ENCODE measurements at regions not wholly inside any gene's neighbourhood (a gene's known extent, or its start where the extent isn't known, plus 50 kb on each side); places are given as distances from the start of the nearest gene placed in this dataset.

DNA sequence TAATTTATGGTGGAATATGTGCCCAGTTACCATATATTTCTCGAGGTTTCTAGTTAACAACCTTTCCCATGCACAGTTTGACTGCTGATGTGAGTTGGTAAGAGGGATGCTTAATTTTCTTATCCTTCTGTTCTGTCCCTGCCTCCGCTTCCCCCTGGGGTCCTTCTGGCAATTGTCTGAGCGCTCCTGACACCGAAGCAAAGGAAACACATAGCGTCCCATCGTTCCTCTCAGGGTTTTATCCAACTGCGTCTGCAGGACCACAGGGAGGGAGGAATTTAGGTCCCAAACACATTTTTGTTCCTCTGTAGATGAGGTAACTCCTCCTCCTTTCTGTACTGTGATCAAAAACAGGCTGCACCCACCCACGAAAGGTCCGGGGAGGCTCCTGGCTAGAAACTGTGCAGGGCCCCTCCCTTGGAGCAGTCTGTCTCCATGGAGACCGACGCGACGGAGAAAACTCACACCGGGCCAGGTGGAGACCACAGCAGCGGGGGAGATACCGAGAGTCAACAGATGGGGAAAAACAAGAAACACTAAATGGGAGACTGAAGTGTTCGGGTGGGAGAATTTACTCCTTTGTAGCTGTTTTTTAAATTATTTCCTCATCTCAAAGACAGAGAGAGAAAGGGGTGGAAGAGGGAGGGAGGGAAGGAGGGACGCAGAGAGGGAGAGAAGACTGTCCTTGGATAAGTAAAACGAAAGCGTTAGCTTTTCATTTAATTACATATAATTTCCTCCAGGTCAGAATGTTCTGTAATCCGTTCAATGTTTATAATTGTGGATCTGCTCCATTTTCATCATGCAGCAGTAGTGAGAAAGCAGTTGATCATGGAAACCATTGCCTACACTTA is 191.8 kb upstream of the NBEA start:
- peak overlapping the region; percentile 48 for H3K4me2 ChIP-seq (ENCODE audit: insufficient read depth, low read length)
- H3K9ac ChIP-seq (replicated peaks; ENCODE audit: extremely low read depth, insufficient read depth, low read length), result no peak overlapping the region
- H4K20me1 ChIP-seq (replicated peaks; ENCODE audit: control insufficient read depth, extremely low read depth, insufficient read depth, low read length), result no peaks in the 10 kb centered on the region
- H3K27ac ChIP-seq (ENCODE audit: insufficient read depth, low read depth, low read length), result no peak overlapping the region
- peak overlapping the region; percentile 54 for H2AFZ ChIP-seq (ENCODE audit: low read depth, low read length)
- CTCF ChIA-PET, result no interaction called here
- dilution Hi-C loops (cut with MboI; ENCODE audit: extremely low pct_ligation_motif_present, low sequenced_read_pairs) (no loop called here), intact Hi-C loops (cut with micrococcal nuclease) (no loop called here)
- DNase-seq (ENCODE audit: low read depth, low spot score) (no peak), FAIRE-seq (no peak)
- no peak overlapping the region for H3K4me3 ChIP-seq (replicated peaks in 1 of 3; ENCODE audit: insufficient read depth in 1 of 3, low read depth in 1 of 3, low read length in 3 of 3)
- TF ChIP-seq, protein P1, sequence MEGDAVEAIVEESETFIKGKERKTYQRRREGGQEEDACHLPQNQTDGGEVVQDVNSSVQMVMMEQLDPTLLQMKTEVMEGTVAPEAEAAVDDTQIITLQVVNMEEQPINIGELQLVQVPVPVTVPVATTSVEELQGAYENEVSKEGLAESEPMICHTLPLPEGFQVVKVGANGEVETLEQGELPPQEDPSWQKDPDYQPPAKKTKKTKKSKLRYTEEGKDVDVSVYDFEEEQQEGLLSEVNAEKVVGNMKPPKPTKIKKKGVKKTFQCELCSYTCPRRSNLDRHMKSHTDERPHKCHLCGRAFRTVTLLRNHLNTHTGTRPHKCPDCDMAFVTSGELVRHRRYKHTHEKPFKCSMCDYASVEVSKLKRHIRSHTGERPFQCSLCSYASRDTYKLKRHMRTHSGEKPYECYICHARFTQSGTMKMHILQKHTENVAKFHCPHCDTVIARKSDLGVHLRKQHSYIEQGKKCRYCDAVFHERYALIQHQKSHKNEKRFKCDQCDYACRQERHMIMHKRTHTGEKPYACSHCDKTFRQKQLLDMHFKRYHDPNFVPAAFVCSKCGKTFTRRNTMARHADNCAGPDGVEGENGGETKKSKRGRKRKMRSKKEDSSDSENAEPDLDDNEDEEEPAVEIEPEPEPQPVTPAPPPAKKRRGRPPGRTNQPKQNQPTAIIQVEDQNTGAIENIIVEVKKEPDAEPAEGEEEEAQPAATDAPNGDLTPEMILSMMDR (IDR thresholded peaks at IDR 0.05; ENCODE audit: extremely low read depth in 1 of 2, insufficient read depth in 1 of 2, low read depth in 1 of 2, low read length in 2 of 2), result no peak
- no peak for TF ChIP-seq FOS (IDR thresholded peaks at IDR 0.05; ENCODE audit: borderline replicate concordance, insufficient read depth, low read length)
- no peak for TF ChIP-seq POLR2AphosphoS5 (IDR thresholded peaks at IDR 0.05; ENCODE audit: insufficient read depth, low read depth, low read length)
- no peak for TF ChIP-seq POLR2A (IDR thresholded peaks at IDR 0.05; ENCODE audit: low read depth, low read length)
- no peak for TF ChIP-seq GATA2 (IDR thresholded peaks at IDR 0.05; ENCODE audit: insufficient read depth, insufficient read length, low read depth, low read length)
- TF ChIP-seq, protein P2, sequence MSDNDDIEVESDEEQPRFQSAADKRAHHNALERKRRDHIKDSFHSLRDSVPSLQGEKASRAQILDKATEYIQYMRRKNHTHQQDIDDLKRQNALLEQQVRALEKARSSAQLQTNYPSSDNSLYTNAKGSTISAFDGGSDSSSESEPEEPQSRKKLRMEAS (IDR thresholded peaks at IDR 0.05; ENCODE audit: insufficient read depth, insufficient read length), result no peak
- no peak for TF ChIP-seq MYC (IDR thresholded peaks at IDR 0.05; ENCODE audit: low read depth, low read length)
- no peak for TF ChIP-seq EZH2 (IDR thresholded peaks at IDR 0.05; ENCODE audit: borderline replicate concordance, low read depth, low read length, severe bottlenecking)
- no peak for TF ChIP-seq JUN (IDR thresholded peaks at IDR 0.05; ENCODE audit: borderline replicate concordance, insufficient read depth, insufficient read length, low read depth)
- H3K27me3 ChIP-seq (ENCODE audit: control insufficient read depth in 2 of 2, insufficient read depth in 2 of 2, low read length in 2 of 2), result peaks cover 0 to 3% of the 10 kb centered on the region in 2 experiments
- no peaks in the 10 kb centered on the region for H3K9me3 ChIP-seq (replicated peaks; ENCODE audit: control insufficient read depth, insufficient read depth, low read length)
- H3K9me1 ChIP-seq (replicated peaks; ENCODE audit: control insufficient read depth, extremely low read depth, insufficient read depth, low read length), result no peaks in the 10 kb centered on the region
- no TSS peak for BruUV-seq (replicated peaks)
- no peaks in the 10 kb centered on the region for H3K36me3 ChIP-seq (ENCODE audit: control insufficient read depth in 2 of 2, extremely low read depth in 1 of 2, insufficient read depth in 2 of 2, low read length in 2 of 2)
- no peaks in the 10 kb centered on the region for H3K79me2 ChIP-seq (ENCODE audit: control insufficient read depth, insufficient read depth, low read length)
- POLR2A ChIA-PET, result no interaction called here
- peaks cover 5% of the 10 kb centered on the region for H3K4me1 ChIP-seq (ENCODE audit: control insufficient read depth, extremely low read depth, insufficient read depth, low read length)
